Common myeloid progenitor, CD34-positive (primary cell): ENCODE measurements at regions not wholly inside any gene's neighbourhood (a gene's known extent, or its start where the extent isn't known, plus 50 kb on each side); places are given as distances from the start of the nearest gene placed in this dataset.
"Not testable (repeated sequence)": the region's sequence is repeated elsewhere in the genome, so short reads cannot be mapped to it uniquely, and the experiment has no call there.

Source experiments
- CTCF ChIA-PET: fragments of 350-600 bp; sonication (Branson Sonifier 250); formaldehyde crosslinking; loops from one replicate; lab custom pipeline; 2021; ENCODE audit warnings: antibody characterized with exemption; lab: Charles Lee
- POLR2A ChIA-PET: fragments of 350-600 bp; sonication (Branson Sonifier 250); formaldehyde crosslinking; loops from one replicate; lab custom pipeline; 2021; ENCODE audit warnings: antibody characterized with exemption; lab: Charles Lee
- DNase-seq, 3 donors: peaks; one replicate each; pipeline versions ENCODE4 v3.0.0 to v3.0.0-alpha.2; 2013
- H3K27ac ChIP-seq, 2 experiments: 1 replicate in 1 of 2; 2 replicates in 1 of 2; pipeline ENCODE4 v1.7.0; 2013; ENCODE audit warnings: inconsistent platforms in 2 of 2, low read length in 2 of 2, mild to moderate bottlenecking in 2 of 2, low read depth in 1 of 2, moderate library complexity in 1 of 2; ENCODE audit not compliant: severe bottlenecking in 2 of 2, insufficient read depth in 1 of 2, poor library complexity in 1 of 2
- H3K27me3 ChIP-seq, 5 experiments: replicated peaks in 2 of 5; 1 replicate in 3 of 5; 2 replicates in 2 of 5; pipeline versions ENCODE4 v1.6.1 to v1.7.0; 2013; ENCODE audit warnings: low read length in 4 of 5, mild to moderate bottlenecking in 2 of 5, moderate library complexity in 2 of 5, inconsistent platforms in 1 of 5; ENCODE audit not compliant: insufficient read depth in 5 of 5, control insufficient read depth in 4 of 5
- H3K36me3 ChIP-seq, 4 experiments: 1 replicate in 2 of 4; 2 replicates in 2 of 4; pipeline versions ENCODE4 v1.6.1 to v1.7.0; 2013; ENCODE audit warnings: low read length in 3 of 4, control low read depth in 1 of 4, mild to moderate bottlenecking in 1 of 4; ENCODE audit not compliant: control insufficient read depth in 4 of 4, insufficient read depth in 4 of 4
- H3K4me1 ChIP-seq, 4 experiments: 1 replicate in 3 of 4; 2 replicates in 1 of 4; pipeline versions ENCODE4 v1.6.1 to v1.7.1; 2013; ENCODE audit warnings: low read length in 3 of 4, mild to moderate bottlenecking in 3 of 4, control low read depth in 1 of 4, inconsistent platforms in 1 of 4, moderate library complexity in 1 of 4; ENCODE audit not compliant: control insufficient read depth in 4 of 4, insufficient read depth in 4 of 4; ENCODE audit errors: control extremely low read depth in 1 of 4
- H3K4me3 ChIP-seq, 7 experiments: 1 replicate in 4 of 7; 2 replicates in 3 of 7; pipeline versions ENCODE4 v1.5.1 to v1.7.0; 2013; ENCODE audit warnings: mild to moderate bottlenecking in 7 of 7, low read length in 6 of 7, moderate library complexity in 6 of 7, inconsistent platforms in 2 of 7, low read depth in 2 of 7, control low read depth in 1 of 7; ENCODE audit not compliant: insufficient read depth in 4 of 7, control insufficient read depth in 1 of 7; ENCODE audit errors: extremely low read depth in 1 of 7
- H3K9me3 ChIP-seq, 5 experiments: 1 replicate in 4 of 5; 2 replicates in 1 of 5; pipeline versions ENCODE4 v1.6.1 to v1.7.1; 2013; ENCODE audit warnings: low read length in 4 of 5, mild to moderate bottlenecking in 2 of 5, inconsistent platforms in 1 of 5, low read depth in 1 of 5, moderate library complexity in 1 of 5; ENCODE audit not compliant: control insufficient read depth in 4 of 5, insufficient read depth in 2 of 5; ENCODE audit errors: control extremely low read depth in 1 of 5
- WGBS: methylation state at CpG from one replicate; pipeline ENCODE4 v1.1.5; 2013; ENCODE audit not compliant: insufficient coverage; 5-methylcytosine and 5-hydroxymethylcytosine counted together

- H3K4me3 ChIP-seq, result no peak overlapping the region
- H3K27me3 ChIP-seq, result peaks cover 0 to 4% (median 0%) of the 10 kb centered on the region in 5 experiments
- H3K4me1 ChIP-seq, result no peaks in the 10 kb centered on the region
- POLR2A ChIA-PET, result no interaction called here
- no CpG with 5 or more reads among the region's 7 CpGs for WGBS
- H3K27ac ChIP-seq, result no peak overlapping the region
- H3K9me3 ChIP-seq, result no peaks in the 10 kb centered on the region
- CTCF ChIA-PET, result interaction anchor here (0.9 kb wide), 1 partner anchor 10 kb away, joined by 3 read pairs; no protein-coding TSS in a partner anchor
- no peak for DNase-seq
- no peaks in the 10 kb centered on the region for H3K36me3 ChIP-seq
Observed at GRCh38 chrX:13415509-13415908, 95.7 kb upstream of the ATXN3L start.

DNA sequence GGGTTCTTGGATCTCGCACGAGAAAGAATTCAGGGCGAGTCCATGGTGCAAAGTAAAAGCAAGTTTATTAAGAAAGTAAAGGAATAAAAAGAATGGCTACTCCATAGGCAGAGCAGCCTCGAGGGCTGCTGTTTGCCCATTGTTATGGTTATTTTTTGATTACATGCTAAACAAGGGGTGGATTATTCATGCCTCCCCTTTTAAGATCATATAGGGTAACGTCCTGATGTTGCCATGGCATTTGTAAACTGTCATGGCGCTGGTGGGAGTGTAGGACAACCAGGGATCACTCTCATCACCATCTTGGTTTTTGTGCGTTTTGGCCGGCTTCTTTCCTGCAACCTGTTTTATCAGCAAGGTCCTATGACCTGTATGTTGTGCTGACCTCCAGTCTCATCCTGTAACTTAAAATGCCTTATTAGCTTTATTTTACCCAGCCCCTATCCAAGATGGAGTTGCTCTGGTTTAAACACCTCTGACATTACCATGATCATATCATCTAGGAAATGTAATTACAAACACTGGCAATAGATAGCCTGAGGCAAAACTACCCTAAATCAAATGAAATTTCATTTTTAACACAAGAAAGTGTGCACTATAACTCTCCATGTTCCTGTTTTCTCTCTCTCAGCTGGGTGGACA, 94.3 kb upstream of the ATXN3L start:
- POLR2A ChIA-PET, result no interaction called here

DNA sequence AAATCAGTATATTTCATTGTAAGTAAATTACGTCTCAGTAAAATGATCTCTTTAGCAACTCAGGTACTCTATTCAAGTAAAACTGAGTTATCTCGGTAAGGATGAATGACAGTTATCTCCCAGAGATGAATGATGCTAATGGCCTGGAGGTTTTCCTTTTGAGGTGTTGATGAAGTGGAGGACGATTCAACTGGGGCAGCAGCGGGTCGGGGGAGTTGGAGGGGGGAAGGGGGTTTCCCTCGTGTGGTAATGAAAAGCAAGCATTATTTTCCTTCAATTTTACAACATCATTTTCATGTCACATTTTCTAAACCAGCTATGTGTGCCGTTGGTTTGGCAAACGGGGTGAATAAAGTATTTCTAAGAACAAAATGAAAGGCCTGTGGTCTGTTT, 92.4 kb upstream of the ATXN3L start:
- H3K36me3 ChIP-seq, result no peaks in the 10 kb centered on the region
- H3K4me3 ChIP-seq, result no peak overlapping the region
- CTCF ChIA-PET, result no interaction called here
- H3K27ac ChIP-seq, result no peak overlapping the region
- H3K4me1 ChIP-seq, result no peaks in the 10 kb centered on the region
- peaks cover 0 to 3% (median 0%) of the 10 kb centered on the region in 5 experiments for H3K9me3 ChIP-seq
- 17% methylated on average over 2 of the region's 8 CpGs for WGBS
- DNase-seq, result no peak
- H3K27me3 ChIP-seq, result peaks cover 0 to 4% (median 0%) of the 10 kb centered on the region in 5 experiments
- POLR2A ChIA-PET, result no interaction called here

More for the DNA sequence above, 94.3 kb upstream of the ATXN3L start:
- 72% methylated on average over 8 of the region's 8 CpGs for WGBS
- Histone ChIP-seq H3K9me3 (no peaks in the 10 kb centered on the region), H3K36me3 (no peaks in the 10 kb centered on the region), H3K27me3 (peaks cover 0 to 4% (median 0%) of the 10 kb centered on the region in 5 experiments), H3K4me1 (no peaks in the 10 kb centered on the region), H3K27ac (no peak overlapping the region), H3K4me3 (no peak overlapping the region)
- DNase-seq, result no peak
- CTCF ChIA-PET, result no interaction called here

- ChIA-PET CTCF (no interaction called here), POLR2A (no interaction called here)
- DNase-seq, result no peak
- H3K9me3 ChIP-seq, result peaks cover 0 to 3% (median 0%) of the 10 kb centered on the region in 5 experiments
- H3K27ac ChIP-seq, result no peak overlapping the region
- no peaks in the 10 kb centered on the region for H3K4me1 ChIP-seq
- H3K4me3 ChIP-seq, result no peak overlapping the region
- no peaks in the 10 kb centered on the region for H3K36me3 ChIP-seq
- WGBS, result 79% methylated on average over 8 of the region's 10 CpGs
- peaks cover 0 to 4% (median 0%) of the 10 kb centered on the region in 5 experiments for H3K27me3 ChIP-seq
Observed at GRCh38 chrX:13411496-13412207, 91.8 kb upstream of the ATXN3L start.

DNA sequence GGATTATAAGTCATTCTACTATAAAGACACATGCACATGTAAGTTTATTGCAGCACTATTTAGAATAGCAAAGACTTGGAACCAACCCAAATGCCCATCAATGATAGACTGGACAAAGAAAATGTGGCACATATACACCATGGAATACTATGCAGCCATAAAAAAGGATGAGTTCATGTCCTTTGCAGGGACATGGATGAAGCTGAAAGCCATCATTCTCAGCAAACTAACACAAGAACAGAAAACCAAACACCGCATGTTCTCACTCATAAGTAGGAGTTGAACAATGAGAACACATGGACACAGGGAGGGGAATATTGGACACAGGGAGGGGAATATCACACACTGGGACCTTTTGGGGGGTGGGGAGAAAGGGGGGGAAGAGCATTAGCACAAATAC, 88.7 kb upstream of the ATXN3L start:
- H3K4me3 ChIP-seq, H3K9me3 ChIP-seq, POLR2A ChIA-PET, H3K27me3 ChIP-seq, H3K4me1 ChIP-seq, DNase-seq, CTCF ChIA-PET, H3K27ac ChIP-seq, H3K36me3 ChIP-seq: not testable (repeated sequence)
- WGBS, result no CpG with 5 or more reads among the region's 1 CpG

DNA sequence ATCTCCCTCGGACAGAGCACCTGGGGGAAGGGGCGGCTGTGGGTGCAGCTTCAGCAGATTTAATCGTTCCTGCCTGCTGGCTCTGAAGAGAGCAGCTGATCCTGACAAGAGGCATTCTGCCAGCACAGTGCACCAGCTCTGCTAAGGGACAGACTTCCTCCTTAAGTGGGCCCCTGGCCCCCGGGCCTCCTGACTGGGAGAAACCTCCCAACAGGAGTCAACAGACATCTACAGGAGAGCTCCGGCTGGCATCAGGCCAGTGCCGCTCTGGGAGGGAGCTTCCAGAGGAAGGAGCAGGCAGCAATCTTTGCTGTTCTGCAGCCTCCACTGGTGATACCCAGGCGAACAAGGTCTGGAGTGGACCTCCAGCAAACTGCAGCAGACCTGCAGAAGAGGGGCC, 84.9 kb upstream of the ATXN3L start:
- DNase-seq, H3K27me3 ChIP-seq, H3K9me3 ChIP-seq, H3K4me3 ChIP-seq, H3K4me1 ChIP-seq, H3K36me3 ChIP-seq, POLR2A ChIA-PET, H3K27ac ChIP-seq: not testable (repeated sequence)
- CTCF ChIA-PET, result interaction anchor here (1.2 kb wide), 1 partner anchor 11 kb away, joined by 3 read pairs; no protein-coding TSS in a partner anchor
- WGBS, result 55% methylated on average over 5 of the region's 7 CpGs

GRCh38 chrX:13404364-13404763, 84.5 kb upstream of the ATXN3L start:
- WGBS, result 78% methylated on average over 2 of the region's 6 CpGs
- ChIA-PET POLR2A (no interaction called here), CTCF (no interaction called here)
- Histone ChIP-seq H3K4me3 (no peak overlapping the region), H3K27me3 (no peaks in the 10 kb centered on the region), H3K36me3 (no peaks in the 10 kb centered on the region), H3K4me1 (peaks cover 0 to 6% (median 2%) of the 10 kb centered on the region in 4 experiments), H3K27ac (no peak overlapping the region), H3K9me3 (peaks cover 0 to 3% (median 0%) of the 10 kb centered on the region in 5 experiments)
- DNase-seq, result no peak
